ENCODE measurements at regions not wholly inside any gene's neighbourhood (a gene's known extent, or its start where the extent isn't known, plus 50 kb on each side); places are given as distances from the start of the nearest gene placed in this dataset.

GRCh38 chr3:18743761-18744160 lies 318.6 kb upstream of the SATB1 start:
- DNase-seq (ENCODE audit: low read depth in 6 of 9, low spot score in 9 of 9): no peak
- peak overlapping the region in 1 of 2 donors; percentile 8 for H3K27ac ChIP-seq (ENCODE audit: low read depth in 1 of 2, low read length in 1 of 2)
- no peak overlapping the region for H3K4me3 ChIP-seq (ENCODE audit: low read length in 2 of 2)
- no peaks in the 10 kb centered on the region for H3K36me3 ChIP-seq (ENCODE audit: control insufficient read depth in 2 of 2, insufficient read depth in 2 of 2, low read length in 1 of 2)
- 70% methylated on average over 2 of the region's 2 CpGs for WGBS
- H3K9me3 ChIP-seq (ENCODE audit: control insufficient read depth in 2 of 2, insufficient read depth in 1 of 2, low read length in 1 of 2): no peaks in the 10 kb centered on the region
- H3K4me1 ChIP-seq (ENCODE audit: control insufficient read depth in 2 of 2, insufficient read depth in 2 of 2, low read length in 2 of 2): peaks cover 9 to 29% of the 10 kb centered on the region in 2 donors
- H3K27me3 ChIP-seq (ENCODE audit: control insufficient read depth in 2 of 2, insufficient read depth in 1 of 2, low read length in 1 of 2): no peaks in the 10 kb centered on the region

- Histone ChIP-seq H3K4me1 (ENCODE audit: control insufficient read depth in 2 of 2, insufficient read depth in 2 of 2, low read length in 2 of 2) (peaks cover 9 to 31% of the 10 kb centered on the region in 2 donors), H3K36me3 (ENCODE audit: control insufficient read depth in 2 of 2, insufficient read depth in 2 of 2, low read length in 1 of 2) (no peaks in the 10 kb centered on the region), H3K4me3 (ENCODE audit: low read length in 2 of 2) (peak overlapping the region; percentile 0 to 37), H3K27me3 (ENCODE audit: control insufficient read depth in 2 of 2, insufficient read depth in 1 of 2, low read length in 1 of 2) (no peaks in the 10 kb centered on the region), H3K9me3 (ENCODE audit: control insufficient read depth in 2 of 2, insufficient read depth in 1 of 2, low read length in 1 of 2) (no peaks in the 10 kb centered on the region), H3K27ac (ENCODE audit: low read depth in 1 of 2, low read length in 1 of 2) (peak overlapping the region; percentile 72 to 74)
- 15% methylated on average over 12 of the region's 12 CpGs for WGBS
- DNase-seq (ENCODE audit: low read depth in 6 of 9, low spot score in 9 of 9): peak; percentile 37 to 85 (median 65)
Observed at GRCh38 chr3:18740631-18741583, 315.8 kb upstream of the SATB1 start.

GRCh38 chr3:18739099-18739433 lies 313.9 kb upstream of the SATB1 start:
- Histone ChIP-seq H3K27ac (ENCODE audit: low read depth in 1 of 2, low read length in 1 of 2) (no peak overlapping the region), H3K4me1 (ENCODE audit: control insufficient read depth in 2 of 2, insufficient read depth in 2 of 2, low read length in 2 of 2) (peaks cover 9 to 22% of the 10 kb centered on the region in 2 donors), H3K4me3 (ENCODE audit: low read length in 2 of 2) (no peak overlapping the region), H3K9me3 (ENCODE audit: control insufficient read depth in 2 of 2, insufficient read depth in 1 of 2, low read length in 1 of 2) (no peaks in the 10 kb centered on the region), H3K36me3 (ENCODE audit: control insufficient read depth in 2 of 2, insufficient read depth in 2 of 2, low read length in 1 of 2) (no peaks in the 10 kb centered on the region), H3K27me3 (ENCODE audit: control insufficient read depth in 2 of 2, insufficient read depth in 1 of 2, low read length in 1 of 2) (no peaks in the 10 kb centered on the region)
- 95% methylated on average over 3 of the region's 3 CpGs for WGBS
- DNase-seq (ENCODE audit: low read depth in 6 of 9, low spot score in 9 of 9): no peak

GRCh38 chr3:18738393-18739098 lies 313.4 kb upstream of the SATB1 start:
- no peak overlapping the region for H3K27ac ChIP-seq (ENCODE audit: low read depth in 1 of 2, low read length in 1 of 2)
- no peaks in the 10 kb centered on the region for H3K9me3 ChIP-seq (ENCODE audit: control insufficient read depth in 2 of 2, insufficient read depth in 1 of 2, low read length in 1 of 2)
- 98% methylated on average over 1 of the region's 1 CpG for WGBS
- no peaks in the 10 kb centered on the region for H3K27me3 ChIP-seq (ENCODE audit: control insufficient read depth in 2 of 2, insufficient read depth in 1 of 2, low read length in 1 of 2)
- H3K36me3 ChIP-seq (ENCODE audit: control insufficient read depth in 2 of 2, insufficient read depth in 2 of 2, low read length in 1 of 2): no peaks in the 10 kb centered on the region
- H3K4me1 ChIP-seq (ENCODE audit: control insufficient read depth in 2 of 2, insufficient read depth in 2 of 2, low read length in 2 of 2): peaks cover 9 to 17% of the 10 kb centered on the region in 2 donors
- H3K4me3 ChIP-seq (ENCODE audit: low read length in 2 of 2): no peak overlapping the region
- DNase-seq (ENCODE audit: low read depth in 6 of 9, low spot score in 9 of 9): no peak

- DNase-seq (ENCODE audit: low read depth in 6 of 9, low spot score in 9 of 9): no peak
- Histone ChIP-seq H3K9me3 (ENCODE audit: control insufficient read depth in 2 of 2, insufficient read depth in 1 of 2, low read length in 1 of 2) (no peaks in the 10 kb centered on the region), H3K36me3 (ENCODE audit: control insufficient read depth in 2 of 2, insufficient read depth in 2 of 2, low read length in 1 of 2) (no peaks in the 10 kb centered on the region), H3K27ac (ENCODE audit: low read depth in 1 of 2, low read length in 1 of 2) (no peak overlapping the region), H3K4me3 (ENCODE audit: low read length in 2 of 2) (no peak overlapping the region), H3K27me3 (ENCODE audit: control insufficient read depth in 2 of 2, insufficient read depth in 1 of 2, low read length in 1 of 2) (no peaks in the 10 kb centered on the region), H3K4me1 (ENCODE audit: control insufficient read depth in 2 of 2, insufficient read depth in 2 of 2, low read length in 2 of 2) (peaks cover 0 to 5% of the 10 kb centered on the region in 2 donors)
- 98% methylated on average over 2 of the region's 2 CpGs for WGBS
Observed at GRCh38 chr3:18735005-18735404, 309.9 kb upstream of the SATB1 start.

- Histone ChIP-seq H3K4me1 (ENCODE audit: control insufficient read depth in 2 of 2, insufficient read depth in 2 of 2, low read length in 2 of 2) (peaks cover 0 to 3% of the 10 kb centered on the region in 2 donors), H3K9me3 (ENCODE audit: control insufficient read depth in 2 of 2, insufficient read depth in 1 of 2, low read length in 1 of 2) (no peaks in the 10 kb centered on the region), H3K36me3 (ENCODE audit: control insufficient read depth in 2 of 2, insufficient read depth in 2 of 2, low read length in 1 of 2) (no peaks in the 10 kb centered on the region), H3K27me3 (ENCODE audit: control insufficient read depth in 2 of 2, insufficient read depth in 1 of 2, low read length in 1 of 2) (no peaks in the 10 kb centered on the region), H3K4me3 (ENCODE audit: low read length in 2 of 2) (no peak overlapping the region), H3K27ac (ENCODE audit: low read depth in 1 of 2, low read length in 1 of 2) (no peak overlapping the region)
- 98% methylated on average over 2 of the region's 2 CpGs for WGBS
- no peak for DNase-seq (ENCODE audit: low read depth in 6 of 9, low spot score in 9 of 9)
Observed at GRCh38 chr3:18734309-18734708, 309.2 kb upstream of the SATB1 start.

- no peak for DNase-seq (ENCODE audit: low read depth in 6 of 9, low spot score in 9 of 9)
- no peak overlapping the region for H3K27ac ChIP-seq (ENCODE audit: low read depth in 1 of 2, low read length in 1 of 2)
- H3K36me3 ChIP-seq (ENCODE audit: control insufficient read depth in 2 of 2, insufficient read depth in 2 of 2, low read length in 1 of 2): no peaks in the 10 kb centered on the region
- H3K9me3 ChIP-seq (ENCODE audit: control insufficient read depth in 2 of 2, insufficient read depth in 1 of 2, low read length in 1 of 2): no peaks in the 10 kb centered on the region
- H3K4me3 ChIP-seq (ENCODE audit: low read length in 2 of 2): no peak overlapping the region
- H3K4me1 ChIP-seq (ENCODE audit: control insufficient read depth in 2 of 2, insufficient read depth in 2 of 2, low read length in 2 of 2): peaks cover 2% of the 10 kb centered on the region in 2 donors
- 96% methylated on average over 1 of the region's 1 CpG for WGBS
- no peaks in the 10 kb centered on the region for H3K27me3 ChIP-seq (ENCODE audit: control insufficient read depth in 2 of 2, insufficient read depth in 1 of 2, low read length in 1 of 2)
Observed at GRCh38 chr3:18732474-18732873, 307.3 kb upstream of the SATB1 start.

- no peaks in the 10 kb centered on the region for H3K27me3 ChIP-seq (ENCODE audit: control insufficient read depth in 2 of 2, insufficient read depth in 1 of 2, low read length in 1 of 2)
- no peak for DNase-seq (ENCODE audit: low read depth in 6 of 9, low spot score in 9 of 9)
- no peak overlapping the region for H3K4me3 ChIP-seq (ENCODE audit: low read length in 2 of 2)
- H3K4me1 ChIP-seq (ENCODE audit: control insufficient read depth in 2 of 2, insufficient read depth in 2 of 2, low read length in 2 of 2): peaks cover 15% of the 10 kb centered on the region in 2 donors
- WGBS: 98% methylated on average over 2 of the region's 2 CpGs
- H3K27ac ChIP-seq (ENCODE audit: low read depth in 1 of 2, low read length in 1 of 2): no peak overlapping the region
- H3K9me3 ChIP-seq (ENCODE audit: control insufficient read depth in 2 of 2, insufficient read depth in 1 of 2, low read length in 1 of 2): no peaks in the 10 kb centered on the region
- H3K36me3 ChIP-seq (ENCODE audit: control insufficient read depth in 2 of 2, insufficient read depth in 2 of 2, low read length in 1 of 2): no peaks in the 10 kb centered on the region
Observed at GRCh38 chr3:18730491-18730890, 305.4 kb upstream of the SATB1 start.

- 97% methylated on average over 1 of the region's 1 CpG for WGBS
- DNase-seq (ENCODE audit: low read depth in 6 of 9, low spot score in 9 of 9): no peak
- no peaks in the 10 kb centered on the region for H3K9me3 ChIP-seq (ENCODE audit: control insufficient read depth in 2 of 2, insufficient read depth in 1 of 2, low read length in 1 of 2)
- no peaks in the 10 kb centered on the region for H3K36me3 ChIP-seq (ENCODE audit: control insufficient read depth in 2 of 2, insufficient read depth in 2 of 2, low read length in 1 of 2)
- H3K27ac ChIP-seq (ENCODE audit: low read depth in 1 of 2, low read length in 1 of 2): no peak overlapping the region
- H3K4me1 ChIP-seq (ENCODE audit: control insufficient read depth in 2 of 2, insufficient read depth in 2 of 2, low read length in 2 of 2): peaks cover 17 to 20% of the 10 kb centered on the region in 2 donors
- H3K27me3 ChIP-seq (ENCODE audit: control insufficient read depth in 2 of 2, insufficient read depth in 1 of 2, low read length in 1 of 2): no peaks in the 10 kb centered on the region
- no peak overlapping the region for H3K4me3 ChIP-seq (ENCODE audit: low read length in 2 of 2)
Observed at GRCh38 chr3:18729671-18730070, 304.5 kb upstream of the SATB1 start.

Measured in thymus (tissue), 11 donors.